Gastroesophageal sphincter (tissue), 4 donors: ENCODE measurements at regions not wholly inside any gene's neighbourhood (a gene's known extent, or its start where the extent isn't known, plus 50 kb on each side); places are given as distances from the start of the nearest gene placed in this dataset.

Experiments
- ATAC-seq: fragments of 150-250 bp; one replicate; pipeline ENCODE4 v1.9.1; 2016; ENCODE audit warnings: mild to moderate bottlenecking, moderate library complexity
- H3K27ac ChIP-seq, 4 donors: fragments of 200-600 bp; sonication (generic) in 3 of 4; 1 replicate in 3 of 4; 2 replicates in 1 of 4; pipeline ENCODE4 v1.5.1; 2016 to 2019
- H3K27me3 ChIP-seq: fragments of 200-600 bp; sonication (generic); one replicate; pipeline ENCODE4 v1.5.1; 2019
- H3K36me3 ChIP-seq, 2 donors: fragments of 200-600 bp; sonication (generic); one replicate each; pipeline ENCODE4 v1.5.1; 2019; ENCODE audit warnings: control low read depth in 1 of 2
- H3K4me1 ChIP-seq, 3 donors: fragments of 200-600 bp; sonication (generic); 1 replicate in 2 of 3; 2 replicates in 1 of 3; pipeline ENCODE4 v1.5.1; 2016 to 2019; ENCODE audit warnings: control low read depth in 2 of 3
- H3K4me3 ChIP-seq, 2 donors: fragments of 200-600 bp; sonication (generic); one replicate each; pipeline ENCODE4 v1.5.1; 2019; ENCODE audit warnings: mild to moderate bottlenecking in 1 of 2, moderate library complexity in 1 of 2
- H3K9me3 ChIP-seq, 3 donors: fragments of 200-600 bp; sonication (generic); one replicate each; pipeline ENCODE4 v1.5.1; 2017 to 2019; ENCODE audit warnings: control low read depth in 2 of 3
- EP300 ChIP-seq: sonication (generic); formaldehyde crosslinking; IDR thresholded peaks from one replicate; pipeline ENCODE4 v1.6.1; 2017; ENCODE audit warnings: antibody characterized with exemption, mild to moderate bottlenecking
- POLR2A ChIP-seq, 2 donors: fragments of 450-650 bp; IDR thresholded peaks; one replicate each; pipeline ENCODE4 v1.6.1; 2017; ENCODE audit warnings: antibody characterized with exemption in 2 of 2, mild to moderate bottlenecking in 2 of 2, moderate library complexity in 1 of 2
- POLR2AphosphoS5 ChIP-seq: sonication (generic); formaldehyde crosslinking; IDR thresholded peaks from one replicate; pipeline ENCODE4 v1.6.1; 2017; ENCODE audit warnings: antibody characterized with exemption
- WGBS, 2 donors: methylation state at CpG; one replicate each; pipeline ENCODE4 v1.1.5; 2018; ENCODE audit warnings: low coverage in 1 of 2; 5-methylcytosine and 5-hydroxymethylcytosine counted together
- TF ChIP-seq, protein P1 (sequence below), 4 experiments: fragments of 200-600 bp in 2 of 4; fragments of 450-650 bp in 2 of 4; sonication (generic) in 1 of 4; IDR thresholded peaks; one replicate each; pipeline ENCODE4 v1.5.1; 2017 to 2019; ENCODE audit warnings: antibody characterized with exemption in 4 of 4, mild to moderate bottlenecking in 2 of 4, moderate library complexity in 2 of 4

DNA sequence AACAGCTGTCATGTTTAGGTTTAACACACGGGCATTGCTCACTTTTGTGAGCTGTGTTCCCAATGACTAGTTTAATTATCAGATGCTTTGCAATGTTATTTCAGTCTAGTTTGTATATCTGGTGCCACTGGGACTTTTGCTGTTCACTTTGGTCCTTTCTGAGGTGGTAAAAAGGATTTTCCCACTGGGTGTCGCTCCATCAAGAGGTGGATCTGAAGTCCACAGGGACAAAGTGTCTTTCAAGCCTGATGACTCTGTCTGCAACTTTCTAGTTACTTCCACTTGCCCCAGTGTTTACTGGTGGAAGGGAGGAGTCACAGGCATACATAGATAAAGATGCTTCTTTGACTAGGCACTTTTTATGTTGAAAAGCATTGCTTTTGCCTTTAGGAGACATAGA, 242.2 kb downstream of the HGF start:
- Histone ChIP-seq H3K9me3 (no peaks in the 10 kb centered on the region), H3K4me3 (no peak overlapping the region), H3K27ac (no peak overlapping the region), H3K4me1 (no peaks in the 10 kb centered on the region), H3K36me3 (no peaks in the 10 kb centered on the region), H3K27me3 (no peaks in the 10 kb centered on the region)
- no peak for TF ChIP-seq EP300
- TF ChIP-seq POLR2AphosphoS5, result no peak
- no peak for TF ChIP-seq POLR2A (IDR thresholded peaks at IDR 0.05)
- TF ChIP-seq, protein P1, sequence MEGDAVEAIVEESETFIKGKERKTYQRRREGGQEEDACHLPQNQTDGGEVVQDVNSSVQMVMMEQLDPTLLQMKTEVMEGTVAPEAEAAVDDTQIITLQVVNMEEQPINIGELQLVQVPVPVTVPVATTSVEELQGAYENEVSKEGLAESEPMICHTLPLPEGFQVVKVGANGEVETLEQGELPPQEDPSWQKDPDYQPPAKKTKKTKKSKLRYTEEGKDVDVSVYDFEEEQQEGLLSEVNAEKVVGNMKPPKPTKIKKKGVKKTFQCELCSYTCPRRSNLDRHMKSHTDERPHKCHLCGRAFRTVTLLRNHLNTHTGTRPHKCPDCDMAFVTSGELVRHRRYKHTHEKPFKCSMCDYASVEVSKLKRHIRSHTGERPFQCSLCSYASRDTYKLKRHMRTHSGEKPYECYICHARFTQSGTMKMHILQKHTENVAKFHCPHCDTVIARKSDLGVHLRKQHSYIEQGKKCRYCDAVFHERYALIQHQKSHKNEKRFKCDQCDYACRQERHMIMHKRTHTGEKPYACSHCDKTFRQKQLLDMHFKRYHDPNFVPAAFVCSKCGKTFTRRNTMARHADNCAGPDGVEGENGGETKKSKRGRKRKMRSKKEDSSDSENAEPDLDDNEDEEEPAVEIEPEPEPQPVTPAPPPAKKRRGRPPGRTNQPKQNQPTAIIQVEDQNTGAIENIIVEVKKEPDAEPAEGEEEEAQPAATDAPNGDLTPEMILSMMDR (IDR thresholded peaks at IDR 0.05), result no peak
- 96 to 100% methylated on average over 2 of the region's 2 CpGs for WGBS, 2 donors
- ATAC-seq, result no peak

DNA sequence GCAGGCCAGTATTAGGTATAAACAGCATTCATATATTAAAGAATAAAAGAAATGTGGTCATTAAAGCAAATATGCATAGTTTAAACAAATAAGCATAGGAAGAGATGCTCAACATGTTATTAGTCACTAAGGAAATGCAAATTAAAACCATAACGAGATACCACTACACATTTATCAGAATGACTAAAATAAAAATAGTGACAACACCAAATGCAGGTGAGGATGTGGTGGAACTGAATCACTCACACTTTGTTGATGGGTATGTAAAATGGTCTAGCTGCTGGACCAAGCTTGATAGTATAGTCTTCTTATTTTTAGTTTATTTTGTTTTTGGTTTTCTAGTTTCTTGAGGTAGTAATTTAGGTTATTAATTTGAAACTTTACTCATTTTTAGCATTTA, 242.9 kb downstream of the HGF start:
- no peaks in the 10 kb centered on the region for H3K4me1 ChIP-seq
- no peak for ATAC-seq
- no peak overlapping the region for H3K4me3 ChIP-seq
- no peaks in the 10 kb centered on the region for H3K9me3 ChIP-seq
- no peak overlapping the region for H3K27ac ChIP-seq
- H3K27me3 ChIP-seq, result no peaks in the 10 kb centered on the region
- no peaks in the 10 kb centered on the region for H3K36me3 ChIP-seq
- WGBS, 2 donors, result 73 to 80% methylated on average over 1 of the region's 1 CpG
- TF ChIP-seq, protein P1 (IDR thresholded peaks at IDR 0.05), result no peak
- TF ChIP-seq POLR2A (IDR thresholded peaks at IDR 0.05) (no peak), EP300 (no peak), POLR2AphosphoS5 (no peak)

DNA sequence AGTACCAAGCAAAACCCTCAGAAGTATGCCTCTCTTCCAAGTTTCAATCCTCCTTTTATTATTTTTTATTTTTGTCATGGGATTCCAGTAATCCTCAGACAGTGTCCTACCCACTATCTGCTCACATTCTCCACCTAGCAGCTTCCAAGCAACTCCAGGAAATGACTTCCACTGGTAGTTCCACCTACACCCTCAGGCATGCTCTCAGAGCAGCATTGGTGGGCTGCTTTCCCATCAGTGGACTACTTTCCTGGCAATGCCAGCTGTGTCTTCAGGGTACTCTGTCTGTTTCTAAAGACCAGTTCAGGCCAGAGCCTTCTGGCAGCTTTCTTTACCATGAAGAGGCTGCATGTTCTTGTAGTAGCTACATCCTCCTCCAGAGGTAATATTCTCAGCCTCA, 244.0 kb downstream of the HGF start:
- no peak for ATAC-seq
- Histone ChIP-seq H3K9me3 (no peaks in the 10 kb centered on the region), H3K27ac (no peak overlapping the region), H3K36me3 (no peaks in the 10 kb centered on the region), H3K4me3 (no peak overlapping the region), H3K27me3 (no peaks in the 10 kb centered on the region), H3K4me1 (no peaks in the 10 kb centered on the region)
- TF ChIP-seq POLR2A (IDR thresholded peaks at IDR 0.05) (no peak), EP300 (no peak), POLR2AphosphoS5 (no peak)
- TF ChIP-seq, protein P1 (IDR thresholded peaks at IDR 0.05), result no peak

DNA sequence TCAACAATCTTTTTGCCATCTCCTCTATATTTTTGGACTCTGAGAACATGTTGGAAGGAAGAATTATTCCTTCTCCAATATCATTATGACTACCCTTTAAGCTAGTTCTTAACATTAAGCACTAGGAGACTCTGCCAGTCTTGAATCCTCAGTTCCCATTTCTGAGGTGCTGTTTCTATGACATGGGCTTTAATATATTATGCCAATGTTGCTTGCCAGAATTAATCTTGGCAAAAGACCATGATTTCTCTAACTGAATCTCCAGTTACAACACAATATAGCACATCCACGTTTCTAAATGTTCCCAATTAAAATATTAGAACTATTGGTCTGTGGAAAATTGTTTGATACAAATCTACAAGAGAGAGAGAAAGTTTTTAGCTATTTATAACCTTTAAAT, 250.0 kb downstream of the HGF start:
- TF ChIP-seq EP300 (no peak), POLR2A (IDR thresholded peaks at IDR 0.05) (no peak), POLR2AphosphoS5 (no peak)
- TF ChIP-seq, protein P1 (IDR thresholded peaks at IDR 0.05), result no peak
- Histone ChIP-seq H3K9me3 (no peaks in the 10 kb centered on the region), H3K27me3 (no peaks in the 10 kb centered on the region), H3K4me3 (no peak overlapping the region), H3K36me3 (no peaks in the 10 kb centered on the region), H3K27ac (no peak overlapping the region), H3K4me1 (no peaks in the 10 kb centered on the region)
- ATAC-seq, result no peak
- 23 to 27% methylated on average over 1 of the region's 1 CpG for WGBS, 2 donors

DNA sequence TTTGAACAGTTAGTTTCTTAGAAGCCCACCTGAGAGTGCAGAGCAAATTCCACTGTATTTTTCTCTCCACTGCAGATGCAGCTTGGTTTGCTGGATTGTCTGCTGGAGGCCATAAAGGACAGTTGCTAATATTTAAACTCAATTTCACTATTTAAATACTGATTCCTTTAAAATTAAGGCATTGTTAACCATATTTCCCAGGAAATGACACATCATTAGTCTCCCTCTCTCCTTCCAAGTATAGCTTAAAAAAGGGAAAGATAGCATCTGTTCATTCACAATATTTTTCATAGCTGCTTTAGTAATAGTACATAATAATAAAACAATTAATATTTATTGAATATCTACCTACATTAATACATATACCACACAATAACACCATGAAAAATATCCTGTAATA, 252.9 kb downstream of the HGF start:
- Histone ChIP-seq H3K4me1 (no peaks in the 10 kb centered on the region), H3K4me3 (no peak overlapping the region), H3K36me3 (no peaks in the 10 kb centered on the region), H3K27me3 (no peaks in the 10 kb centered on the region), H3K9me3 (no peaks in the 10 kb centered on the region), H3K27ac (no peak overlapping the region)
- TF ChIP-seq POLR2A (IDR thresholded peaks at IDR 0.05) (no peak), POLR2AphosphoS5 (no peak), EP300 (no peak)
- TF ChIP-seq, protein P1 (IDR thresholded peaks at IDR 0.05), result no peak
- no peak for ATAC-seq
